HepG2 (cell line): ENCODE measurements at regions not wholly inside any gene's neighbourhood (a gene's known extent, or its start where the extent isn't known, plus 50 kb on each side); places are given as distances from the start of the nearest gene placed in this dataset.

Experiments used
- ATAC-seq: fragments of 200-7000 bp; cut with Tn5 transposase; 3 replicates; pipeline ENCODE4 v1.9.1; 2020; ENCODE audit warnings: mild to moderate bottlenecking, moderate library complexity
- BruUV-seq: library from RNA; stranded (reverse); fragments of 400-500 nt; replicated peaks from 2 replicates; lab custom pipeline; 2021; lab: Mats Ljungman, UMichigan
- CTCF ChIA-PET: fragments of 300-600 bp; formaldehyde crosslinking; extraction: SDS; loops from one replicate; lab custom pipeline; 2021; ENCODE audit warnings: low total read pairs, inconsistent platforms, low intra/inter-chr PET ratio; lab: Yijun Ruan, JAX
- POLR2A ChIA-PET: fragments of 350-600 bp; sonication (Branson Sonifier 250); formaldehyde crosslinking; loops from one replicate; lab custom pipeline; 2020; ENCODE audit warnings: antibody characterized with exemption, inconsistent platforms; lab: Yijun Ruan, JAX
- DNase-seq: peaks from one replicate; pipeline ENCODE4 v3.0.0-alpha.2; 2015; ENCODE audit warnings: low spot score
- FAIRE-seq: peaks from 3 replicates; lab custom pipeline; 2011; peaks lifted over from hg19 to GRCh38; lab: Jason Lieb, UNC
- H2AFZ ChIP-seq: one replicate; pipeline ENCODE4 v1.6.1; 2011; ENCODE audit warnings: low read length, inconsistent platforms
- H3K27ac ChIP-seq: fragments of 300-600 bp; 3 replicates; pipeline ENCODE4 v1.8.0; 2011; ENCODE audit warnings: mixed run types, mild to moderate bottlenecking, mixed read lengths, low read length, inconsistent platforms; ENCODE audit not compliant: insufficient read depth; ENCODE audit errors: extremely low read length
- H3K27me3 ChIP-seq, 2 experiments: fragments of 200-600 bp in 1 of 2; 2 replicates in 1 of 2; 3 replicates in 1 of 2; pipeline versions ENCODE4 v1.6.0 to v1.8.0; 2011; ENCODE audit warnings: low read length in 2 of 2, mild to moderate bottlenecking in 2 of 2, moderate library complexity in 2 of 2, inconsistent platforms in 1 of 2; ENCODE audit not compliant: insufficient read depth in 2 of 2, control insufficient read depth in 1 of 2
- H3K36me3 ChIP-seq, 2 experiments: fragments of 200-600 bp in 1 of 2; replicated peaks in 1 of 2; 2 replicates in 1 of 2; 3 replicates in 1 of 2; pipeline versions ENCODE4 v1.5.1 to v1.8.0; 2011; ENCODE audit warnings: low read length in 2 of 2, inconsistent platforms in 1 of 2; ENCODE audit not compliant: insufficient read depth in 2 of 2, control insufficient read depth in 1 of 2
- H3K4me1 ChIP-seq: 2 replicates; pipeline ENCODE4 v1.5.1; 2012; ENCODE audit warnings: low read length, inconsistent platforms; ENCODE audit not compliant: insufficient read depth
- H3K4me2 ChIP-seq: 2 replicates; pipeline ENCODE4 v1.6.0; 2011; ENCODE audit warnings: low read depth, low read length, inconsistent platforms
- H3K4me3 ChIP-seq, 3 experiments: fragments of 200-600 bp in 1 of 3; sonication (generic), shearing (Covaris generic) in 1 of 3; replicated peaks in 1 of 3; 2 replicates each; pipeline ENCODE4 v1.5.1; 2011 to 2016; ENCODE audit warnings: low read length in 3 of 3, inconsistent platforms in 2 of 3, low read depth in 2 of 3, mild to moderate bottlenecking in 2 of 3, control low read depth in 1 of 3, mixed read lengths in 1 of 3; ENCODE audit not compliant: insufficient read depth in 1 of 3
- H3K79me2 ChIP-seq: one replicate; pipeline ENCODE4 v1.6.1; 2011; ENCODE audit warnings: low read length, inconsistent platforms; ENCODE audit not compliant: insufficient read depth
- H3K9ac ChIP-seq: 2 replicates; pipeline ENCODE4 v1.6.0; 2011; ENCODE audit warnings: mild to moderate bottlenecking, low read depth, low read length, inconsistent platforms; ENCODE audit not compliant: insufficient read depth
- H3K9me3 ChIP-seq: 2 replicates; pipeline ENCODE4 v1.5.1; 2012; ENCODE audit warnings: mild to moderate bottlenecking, low read length
- H4K20me1 ChIP-seq: 2 replicates; pipeline ENCODE4 v1.6.0; 2011; ENCODE audit warnings: inconsistent platforms, mild to moderate bottlenecking, low read length, moderate library complexity; ENCODE audit not compliant: insufficient read depth
- KDM3A ChIP-seq: IDR thresholded peaks from 2 replicates; pipeline ENCODE4 v1.6.1; 2018; ENCODE audit warnings: low read depth, missing compliant biosample characterization
- NFATC3 ChIP-seq: sonication (generic); formaldehyde crosslinking; IDR thresholded peaks from 2 replicates; pipeline ENCODE4 v1.5.1; 2020; ENCODE audit warnings: mild to moderate bottlenecking, missing genetic modification reagents
- TEAD3 ChIP-seq: optimal IDR thresholded peaks from 2 replicates; pipeline ENCODE3; 2016; ENCODE audit warnings: borderline replicate concordance
- TSC22D2 ChIP-seq: sonication (generic); formaldehyde crosslinking; IDR thresholded peaks from 2 replicates; pipeline ENCODE4 v1.5.1; 2020; ENCODE audit warnings: missing genetic modification reagents, mild to moderate bottlenecking, borderline replicate concordance
- ZNF264 ChIP-seq: sonication (generic); formaldehyde crosslinking; IDR thresholded peaks from 2 replicates; pipeline ENCODE4 v1.4.0; 2020; ENCODE audit warnings: missing genetic modification reagents
- ZNF607 ChIP-seq: sonication (generic); formaldehyde crosslinking; IDR thresholded peaks from 2 replicates; pipeline ENCODE4 v1.5.1; 2020; ENCODE audit warnings: missing genetic modification reagents, mild to moderate bottlenecking, borderline replicate concordance
- ZNF792 ChIP-seq: IDR thresholded peaks from 2 replicates; pipeline ENCODE4 v1.6.1; 2016
- WGBS: methylation state at CpG from one replicate; pipeline ENCODE4 v1.1.6; 2017; ENCODE audit warnings: low lambda C conversion rate; 5-methylcytosine and 5-hydroxymethylcytosine counted together
- in situ Hi-C: cut with HindIII; loops from 2 replicates; pipeline ENCODE4 v1.10.0; 2017; ENCODE audit warnings: low pct_unique_long_range_greater_than_20kb; ENCODE audit not compliant: extremely low pct_ligation_motif_present
- intact Hi-C: fragments of 100-400 bp; cut with micrococcal nuclease; formaldehyde crosslinking; loops from one replicate; pipeline ENCODE4 v1.10.0; 2022; ENCODE audit not compliant: unreplicated experiment

- no peak overlapping the region for H3K27ac ChIP-seq
- no peak overlapping the region for H3K9ac ChIP-seq
- WGBS = 84% methylated on average over 7 of the region's 7 CpGs
- no peaks in the 10 kb centered on the region for H3K36me3 ChIP-seq
- TF ChIP-seq ZNF792 (CRISPR knock-in tag) (no peak), TSC22D2 (no peak), ZNF607 (CRISPR knock-in tag) (no peak), NFATC3 (CRISPR knock-in tag) (no peak), TEAD3 (peak; percentile 20)
- no peak for ATAC-seq
- peaks cover 37% of the 10 kb centered on the region for H3K4me1 ChIP-seq
- intact Hi-C loops (no loop called here), in situ Hi-C loops (no loop called here)
- no peak overlapping the region for H2AFZ ChIP-seq
- H3K4me2 ChIP-seq = no peak overlapping the region
- H3K79me2 ChIP-seq = no peaks in the 10 kb centered on the region
- no peak overlapping the region for H3K4me3 ChIP-seq
- H3K9me3 ChIP-seq = no peaks in the 10 kb centered on the region
- no peak for FAIRE-seq
- BruUV-seq = no TSS peak
- DNase-seq = no peak
- H4K20me1 ChIP-seq = no peaks in the 10 kb centered on the region
- ChIA-PET CTCF (no interaction called here), POLR2A (interaction anchor here (1.4 to 1.7 kb wide), 3 partner anchors 11 to 18 kb away, joined by 4 to 5 read pairs (median 5); no protein-coding TSS in a partner anchor)
- peaks cover 2 to 32% of the 10 kb centered on the region in 2 experiments; a peak in 3 of 5 replicates for H3K27me3 ChIP-seq
Observed at GRCh38 chr21:43318368-43318767, 108.6 kb downstream of the SIK1 start.

GRCh38 chr21:43317959-43318358 is 109.0 kb downstream of the SIK1 start:
- no peaks in the 10 kb centered on the region for H3K9me3 ChIP-seq
- no peak for DNase-seq
- no peak for FAIRE-seq
- H3K27ac ChIP-seq = no peak overlapping the region
- no peak overlapping the region for H3K4me3 ChIP-seq
- ATAC-seq = no peak
- H3K4me2 ChIP-seq = no peak overlapping the region
- H3K4me1 ChIP-seq = peaks cover 41% of the 10 kb centered on the region
- H3K79me2 ChIP-seq = no peaks in the 10 kb centered on the region
- intact Hi-C loops (no loop called here), in situ Hi-C loops (no loop called here)
- no peak overlapping the region for H2AFZ ChIP-seq
- ChIA-PET POLR2A (interaction anchor here (1.6 kb wide), 1 partner anchor 11 kb away, joined by 4 read pairs; no protein-coding TSS in a partner anchor), CTCF (no interaction called here)
- peaks cover 0 to 28% of the 10 kb centered on the region in 2 experiments; a peak in 3 of 5 replicates for H3K27me3 ChIP-seq
- TF ChIP-seq ZNF264 = peak; percentile 99
- no peak for TF ChIP-seq KDM3A
- no TSS peak for BruUV-seq
- 90% methylated on average over 4 of the region's 9 CpGs for WGBS
- H3K9ac ChIP-seq = no peak overlapping the region
- no peaks in the 10 kb centered on the region for H4K20me1 ChIP-seq
- H3K36me3 ChIP-seq = no peaks in the 10 kb centered on the region
